Stimulated activated CD4-positive, alpha-beta T cell treated with anti-CD3 and anti-CD28 coated beads, Interleukin-4, amount 100 ng/mL, for 4 hours (primary cell): ENCODE measurements at regions not wholly inside any gene's neighbourhood (a gene's known extent, or its start where the extent isn't known, plus 50 kb on each side); places are given as distances from the start of the nearest gene placed in this dataset.

Source experiments
- DNase-seq, 2 experiments: peaks; one replicate each; pipeline ENCODE4 v3.0.0-alpha.2; 2020

DNA sequence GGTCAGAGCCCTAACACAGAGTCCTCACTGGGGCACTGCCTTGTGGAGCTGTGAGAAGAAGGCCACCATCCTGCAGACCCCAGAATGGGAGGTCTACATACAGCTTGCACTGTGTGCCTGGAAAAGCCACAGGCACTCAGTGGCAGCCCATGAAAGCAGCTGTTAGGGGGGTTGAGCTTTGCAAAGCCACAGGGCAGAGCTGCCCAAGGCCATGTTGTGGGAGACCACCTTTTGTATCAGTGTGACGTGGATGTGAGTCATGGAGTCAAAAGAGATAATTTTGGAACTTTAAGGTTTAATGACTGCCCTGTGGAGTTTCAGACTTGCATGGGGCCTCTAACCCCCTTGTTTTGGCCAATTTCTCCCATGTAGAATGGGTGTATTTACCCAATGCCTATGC lies 52.9 kb upstream of the TPRG1 start:
- DNase-seq = no peak

DNA sequence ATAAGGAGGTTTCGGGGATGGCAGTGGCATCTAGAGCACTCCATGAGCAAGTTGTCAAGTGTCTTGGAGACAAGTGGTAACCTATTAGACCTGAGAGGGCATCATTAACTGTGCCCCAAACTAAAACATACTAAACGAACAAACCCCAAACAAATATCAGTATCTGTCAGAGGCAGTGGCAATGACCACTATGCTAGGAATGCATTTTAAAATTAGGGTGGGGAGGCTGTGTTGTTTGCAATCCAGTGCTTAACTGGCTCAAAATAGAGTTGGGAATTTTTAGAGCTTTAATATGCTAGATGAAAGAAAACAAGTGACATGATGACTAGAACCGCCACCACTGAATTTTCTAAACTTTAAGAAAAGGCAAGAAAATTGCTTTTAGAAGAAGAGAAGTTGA lies 51.8 kb upstream of the TPRG1 start:
- DNase-seq = no peak

DNA sequence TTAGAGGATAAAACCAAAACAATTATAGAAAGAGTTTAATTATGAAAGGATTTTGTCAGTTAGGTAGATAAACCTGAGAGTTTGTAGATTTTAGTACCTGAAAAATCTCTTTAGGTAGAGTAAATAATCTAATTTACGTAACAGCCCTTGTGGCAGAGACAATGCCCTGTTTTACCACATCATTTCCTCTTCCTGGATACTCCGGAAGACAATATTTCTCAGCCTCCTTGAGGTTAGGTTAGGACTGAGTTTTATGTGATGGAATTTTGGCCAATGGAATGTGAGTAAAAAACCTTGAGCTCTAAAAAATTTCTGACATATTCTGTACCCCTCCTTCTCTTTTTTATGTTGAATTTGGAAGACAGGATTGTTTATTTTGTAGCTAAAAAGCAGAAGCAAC lies 50.7 kb upstream of the TPRG1 start:
- DNase-seq = no peak
